A673 (cell line): ENCODE measurements at regions not wholly inside any gene's neighbourhood (a gene's known extent, or its start where the extent isn't known, plus 50 kb on each side); places are given as distances from the start of the nearest gene placed in this dataset.

Experiments
- BruUV-seq: library from RNA; stranded (reverse); fragments of 400-500 nt; replicated peaks from 2 replicates; lab custom pipeline; 2021; lab: Mats Ljungman, UMichigan
- CTCF ChIA-PET: fragments of 300-600 bp; sonication (Branson Sonifier 250); formaldehyde crosslinking; loops from one replicate; lab custom pipeline; 2022; ENCODE audit warnings: antibody characterized with exemption; lab: Charles Lee
- POLR2A ChIA-PET: fragments of 300-600 bp; sonication (Branson Sonifier 250); formaldehyde crosslinking; loops from one replicate; lab custom pipeline; 2022; ENCODE audit warnings: antibody characterized with exemption; ENCODE audit not compliant: low non-redundant PET; lab: Charles Lee
- DNase-seq: peaks from one replicate; pipeline ENCODE4 v3.0.0-alpha.2; 2015; ENCODE audit warnings: low spot score
- H3K27ac ChIP-seq: fragments of 200-600 bp; sonication (generic); 2 replicates; pipeline ENCODE4 v1.5.1; 2016; ENCODE audit warnings: mixed run types, low read depth, mild to moderate bottlenecking, mixed read lengths, antibody characterized with exemption, low read length; ENCODE audit not compliant: poor library complexity, severe bottlenecking
- H3K27me3 ChIP-seq: fragments of 200-600 bp; sonication (generic); replicated peaks from 2 replicates; pipeline ENCODE4 v1.6.1; 2017; ENCODE audit warnings: mixed run types, low read depth, mild to moderate bottlenecking, mixed read lengths, antibody characterized with exemption, low read length; ENCODE audit not compliant: insufficient read depth, poor library complexity
- H3K36me3 ChIP-seq: fragments of 200-600 bp; sonication (generic); 2 replicates; pipeline ENCODE4 v1.6.1; 2016; ENCODE audit warnings: mixed run types, mild to moderate bottlenecking, mixed read lengths, antibody characterized with exemption, low read length; ENCODE audit not compliant: insufficient read depth, poor library complexity, severe bottlenecking
- H3K4me1 ChIP-seq: fragments of 200-600 bp; sonication (generic); 2 replicates; pipeline ENCODE4 v1.6.1; 2017; ENCODE audit warnings: mixed run types, mild to moderate bottlenecking, mixed read lengths, antibody characterized with exemption, low read length; ENCODE audit not compliant: insufficient read depth, poor library complexity, severe bottlenecking
- H3K4me3 ChIP-seq: fragments of 200-600 bp; sonication (generic); 2 replicates; pipeline ENCODE4 v1.5.1; 2016; ENCODE audit warnings: low read depth, mixed run types, mild to moderate bottlenecking, mixed read lengths, low read length; ENCODE audit not compliant: poor library complexity, severe bottlenecking
- H3K9me3 ChIP-seq: fragments of 200-600 bp; sonication (generic); 2 replicates; pipeline ENCODE4 v1.6.1; 2016; ENCODE audit warnings: mixed run types, low read depth, mild to moderate bottlenecking, mixed read lengths, antibody characterized with exemption, low read length; ENCODE audit not compliant: poor library complexity, severe bottlenecking
- EZH2 ChIP-seq: fragments of 200-600 bp; sonication (generic); IDR thresholded peaks from 2 replicates; pipeline ENCODE4 v1.6.1; 2017; ENCODE audit warnings: borderline replicate concordance, low read depth, mild to moderate bottlenecking, mixed read lengths, antibody characterized with exemption, low read length; ENCODE audit not compliant: poor library complexity, severe bottlenecking
- intact Hi-C: fragments of 100-400 bp; cut with micrococcal nuclease; formaldehyde crosslinking; loops from one replicate; pipeline ENCODE4 v1.10.0; 2022; ENCODE audit not compliant: unreplicated experiment
- TF ChIP-seq, protein P1 (sequence below): fragments of 300-800, 200-600 bp; sonication (generic); conservative IDR thresholded peaks from 2 replicates; pipeline ENCODE4 v1.5.1; 2017; ENCODE audit warnings: low read depth, mild to moderate bottlenecking, antibody characterized with exemption, low read length, moderate library complexity, mixed read lengths

DNA sequence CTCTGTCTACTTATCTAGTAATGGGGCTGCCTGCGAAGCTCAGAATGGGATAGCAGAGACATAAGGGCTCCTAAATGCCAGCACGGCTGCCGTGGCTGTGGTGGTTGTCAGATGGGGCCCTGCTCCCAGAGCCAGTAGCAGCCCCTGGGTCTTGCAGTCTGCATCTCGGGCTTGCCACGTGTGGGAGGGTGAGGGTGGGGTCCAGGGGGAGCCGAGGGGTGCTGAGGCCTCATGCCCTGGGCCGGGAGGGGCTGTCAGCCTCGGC is 88.8 kb upstream of the GSE1 start:
- intact Hi-C loops, result no loop called here
- ChIA-PET CTCF (no interaction called here), POLR2A (interaction anchor here (1.2 kb wide), 1 partner anchor 30 kb away, joined by 4 read pairs; no protein-coding TSS in a partner anchor)
- Histone ChIP-seq H3K36me3 (no peaks in the 10 kb centered on the region), H3K27ac (peak overlapping the region; percentile 70), H3K9me3 (no peaks in the 10 kb centered on the region), H3K27me3 (no peaks in the 10 kb centered on the region), H3K4me1 (peaks cover 40% of the 10 kb centered on the region), H3K4me3 (no peak overlapping the region)
- DNase-seq, result no peak
- TF ChIP-seq, protein P1, sequence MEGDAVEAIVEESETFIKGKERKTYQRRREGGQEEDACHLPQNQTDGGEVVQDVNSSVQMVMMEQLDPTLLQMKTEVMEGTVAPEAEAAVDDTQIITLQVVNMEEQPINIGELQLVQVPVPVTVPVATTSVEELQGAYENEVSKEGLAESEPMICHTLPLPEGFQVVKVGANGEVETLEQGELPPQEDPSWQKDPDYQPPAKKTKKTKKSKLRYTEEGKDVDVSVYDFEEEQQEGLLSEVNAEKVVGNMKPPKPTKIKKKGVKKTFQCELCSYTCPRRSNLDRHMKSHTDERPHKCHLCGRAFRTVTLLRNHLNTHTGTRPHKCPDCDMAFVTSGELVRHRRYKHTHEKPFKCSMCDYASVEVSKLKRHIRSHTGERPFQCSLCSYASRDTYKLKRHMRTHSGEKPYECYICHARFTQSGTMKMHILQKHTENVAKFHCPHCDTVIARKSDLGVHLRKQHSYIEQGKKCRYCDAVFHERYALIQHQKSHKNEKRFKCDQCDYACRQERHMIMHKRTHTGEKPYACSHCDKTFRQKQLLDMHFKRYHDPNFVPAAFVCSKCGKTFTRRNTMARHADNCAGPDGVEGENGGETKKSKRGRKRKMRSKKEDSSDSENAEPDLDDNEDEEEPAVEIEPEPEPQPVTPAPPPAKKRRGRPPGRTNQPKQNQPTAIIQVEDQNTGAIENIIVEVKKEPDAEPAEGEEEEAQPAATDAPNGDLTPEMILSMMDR, result no peak
- TF ChIP-seq EZH2, result no peak
- no TSS peak for BruUV-seq

DNA sequence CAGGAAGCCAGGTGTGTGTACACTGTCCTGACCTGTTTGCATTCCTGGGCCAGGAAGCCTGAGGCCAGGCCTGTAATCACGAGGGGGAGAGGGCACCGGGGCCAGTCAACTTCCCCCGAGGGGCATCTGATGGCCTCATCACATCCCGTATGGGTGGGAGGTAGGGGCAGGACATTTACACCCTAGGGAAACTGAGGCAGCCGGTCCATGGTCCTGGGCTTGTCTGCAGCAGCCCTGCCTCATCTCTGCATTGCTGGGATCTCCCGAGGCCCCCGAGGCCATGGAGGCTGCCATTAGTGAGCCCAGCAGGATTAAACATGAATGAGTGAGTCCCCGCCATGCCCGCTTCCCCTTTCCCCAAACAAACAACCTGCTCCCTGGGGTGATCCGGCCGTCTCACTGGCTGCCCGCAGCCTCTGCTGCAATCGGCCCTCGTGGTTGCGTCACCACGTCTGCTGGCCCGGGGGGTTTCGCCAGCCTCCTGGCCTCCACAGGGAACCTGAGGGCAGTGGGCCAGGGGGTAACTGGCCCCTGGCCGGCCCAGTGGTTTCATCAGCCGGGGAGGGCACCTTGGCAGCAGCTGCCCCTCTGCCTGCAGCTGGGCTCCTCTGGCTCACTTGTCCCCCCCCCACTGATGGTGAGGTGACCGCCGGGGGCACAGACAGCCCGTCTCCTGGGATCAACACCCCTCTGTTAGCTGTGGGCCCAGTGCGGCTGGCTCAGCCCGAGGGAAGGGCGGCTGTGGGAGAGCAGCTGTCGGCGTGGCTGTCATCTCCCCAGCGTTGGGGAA is 88.3 kb upstream of the GSE1 start:
- ChIA-PET POLR2A (no interaction called here), CTCF (no interaction called here)
- DNase-seq, result peak; percentile 58
- intact Hi-C loops, result no loop called here
- Histone ChIP-seq H3K27ac (peak overlapping the region; percentile 70), H3K9me3 (no peaks in the 10 kb centered on the region), H3K4me3 (no peak overlapping the region), H3K36me3 (no peaks in the 10 kb centered on the region), H3K27me3 (no peaks in the 10 kb centered on the region), H3K4me1 (peaks cover 40% of the 10 kb centered on the region)
- no TSS peak for BruUV-seq
- TF ChIP-seq, protein P1, result no peak
- no peak for TF ChIP-seq EZH2

DNA sequence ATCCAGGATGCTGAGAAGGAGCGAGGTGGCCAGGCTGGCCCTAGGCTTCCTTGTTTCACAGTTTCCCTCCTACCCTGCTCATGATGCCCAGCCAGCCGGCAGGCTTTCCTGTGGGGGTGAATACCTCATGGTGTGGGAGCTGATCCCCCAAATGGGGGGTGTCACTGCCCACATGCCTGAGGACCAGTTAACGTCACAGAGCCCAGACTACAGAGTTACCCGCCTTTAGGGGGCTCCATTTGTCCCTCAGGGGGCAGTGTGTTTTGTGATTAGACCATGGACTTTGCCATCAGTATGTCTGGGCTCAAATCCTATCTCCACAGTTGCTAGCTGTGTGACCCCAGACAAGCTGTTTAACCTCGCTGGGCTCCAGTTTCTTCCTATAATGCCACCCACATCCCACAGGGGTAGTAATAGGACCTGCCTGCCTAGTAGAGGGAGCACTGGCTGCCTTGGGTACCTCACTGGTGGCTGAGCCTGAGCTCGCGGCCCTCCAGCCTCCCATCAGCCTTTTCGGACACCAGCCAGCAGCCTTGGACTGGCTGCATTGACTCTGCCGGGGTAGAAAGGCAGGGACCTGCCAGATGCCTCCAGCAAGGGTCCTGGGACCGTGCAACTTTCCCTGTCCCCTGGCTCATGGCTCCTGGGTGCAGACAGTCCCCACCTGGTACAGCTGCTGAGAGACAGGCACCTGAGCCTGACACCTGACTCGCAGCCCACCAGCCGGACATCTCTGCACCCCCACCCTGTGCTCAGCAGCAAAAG is 87.5 kb upstream of the GSE1 start:
- ChIA-PET CTCF (no interaction called here), POLR2A (no interaction called here)
- H3K27me3 ChIP-seq, result no peaks in the 10 kb centered on the region
- TF ChIP-seq EZH2, result no peak
- TF ChIP-seq, protein P1, result no peak
- H3K27ac ChIP-seq, result peak overlapping the region; percentile 70
- no peak overlapping the region for H3K4me3 ChIP-seq
- BruUV-seq, result no TSS peak
- no peaks in the 10 kb centered on the region for H3K9me3 ChIP-seq
- peaks cover 40% of the 10 kb centered on the region for H3K4me1 ChIP-seq
- intact Hi-C loops, result no loop called here
- DNase-seq, result no peak
- no peaks in the 10 kb centered on the region for H3K36me3 ChIP-seq
